Neuronal stem cell (in vitro differentiated cells): ENCODE measurements at regions not wholly inside any gene's neighbourhood (a gene's known extent, or its start where the extent isn't known, plus 50 kb on each side); places are given as distances from the start of the nearest gene placed in this dataset.

ENCODE experiments used
- DNase-seq: peaks from one replicate; pipeline ENCODE4 v3.0.0-alpha.2; 2013; ENCODE audit warnings: low spot score
- H2AFZ ChIP-seq: one replicate; pipeline ENCODE4 v1.6.1; 2013; ENCODE audit warnings: mild to moderate bottlenecking, low read length, inconsistent platforms
- H2AK5ac ChIP-seq: 2 replicates; pipeline ENCODE4 v1.6.1; 2013; ENCODE audit warnings: low read depth, mild to moderate bottlenecking, inconsistent platforms, low read length, moderate library complexity, mixed read lengths
- H2BK120ac ChIP-seq: 2 replicates; pipeline ENCODE4 v1.6.1; 2013; ENCODE audit warnings: low read depth, mild to moderate bottlenecking, inconsistent platforms, low read length, moderate library complexity, mixed read lengths
- H2BK12ac ChIP-seq: one replicate; pipeline ENCODE4 v1.6.1; 2013; ENCODE audit warnings: low read length, inconsistent platforms
- H2BK15ac ChIP-seq: 2 replicates; pipeline ENCODE4 v1.6.1; 2013; ENCODE audit warnings: mild to moderate bottlenecking, low read length, inconsistent platforms, mixed read lengths
- H2BK5ac ChIP-seq: one replicate; pipeline ENCODE4 v1.6.1; 2013; ENCODE audit warnings: inconsistent platforms, mild to moderate bottlenecking, low read length, moderate library complexity
- H3K14ac ChIP-seq: one replicate; pipeline ENCODE4 v1.6.1; 2013; ENCODE audit warnings: low read length, inconsistent platforms
- H3K18ac ChIP-seq: 2 replicates; pipeline ENCODE4 v1.6.1; 2013; ENCODE audit warnings: low read length, inconsistent platforms
- H3K23ac ChIP-seq: 2 replicates; pipeline ENCODE4 v1.6.1; 2013; ENCODE audit warnings: low read depth, mild to moderate bottlenecking, mixed read lengths, low read length, inconsistent platforms; ENCODE audit not compliant: poor library complexity
- H3K27ac ChIP-seq: replicated peaks from 3 replicates; pipeline ENCODE4 v1.5.1; 2013; ENCODE audit warnings: low read length, inconsistent platforms
- H3K27me3 ChIP-seq, 3 experiments: 2 replicates each; pipeline ENCODE4 v1.6.1; 2013; ENCODE audit warnings: low read length in 3 of 3, mild to moderate bottlenecking in 2 of 3, inconsistent platforms in 1 of 3, low read depth in 1 of 3, mixed read lengths in 1 of 3, moderate library complexity in 1 of 3; ENCODE audit not compliant: control insufficient read depth in 3 of 3, insufficient read depth in 3 of 3
- H3K36me3 ChIP-seq, 2 donors: replicated peaks in 1 of 2; 2 replicates each; pipeline ENCODE4 v1.6.1; 2013; ENCODE audit warnings: low read length in 2 of 2; ENCODE audit not compliant: control insufficient read depth in 2 of 2, insufficient read depth in 2 of 2
- H3K4ac ChIP-seq: 2 replicates; pipeline ENCODE4 v1.6.1; 2013; ENCODE audit warnings: inconsistent platforms, mild to moderate bottlenecking, low read length, moderate library complexity
- H3K4me1 ChIP-seq, 2 donors: 1 replicate in 1 of 2; 2 replicates in 1 of 2; pipeline ENCODE4 v1.6.1; 2013; ENCODE audit warnings: low read length in 2 of 2, low read depth in 1 of 2; ENCODE audit not compliant: control insufficient read depth in 2 of 2, insufficient read depth in 1 of 2
- H3K4me2 ChIP-seq: one replicate; pipeline ENCODE4 v1.6.1; 2013; ENCODE audit warnings: mild to moderate bottlenecking, low read length, inconsistent platforms; ENCODE audit not compliant: insufficient read depth, poor library complexity, severe bottlenecking
- H3K4me3 ChIP-seq, 2 donors: 2 replicates each; pipeline ENCODE4 v1.5.1; 2013; ENCODE audit warnings: low read length in 2 of 2, mild to moderate bottlenecking in 2 of 2, inconsistent platforms in 1 of 2, moderate library complexity in 1 of 2
- H3K79me1 ChIP-seq: one replicate; pipeline ENCODE4 v1.6.1; 2013; ENCODE audit warnings: low read depth, mild to moderate bottlenecking, inconsistent platforms, low read length, moderate library complexity
- H3K9ac ChIP-seq: one replicate; pipeline ENCODE4 v1.6.1; 2013; ENCODE audit warnings: mild to moderate bottlenecking, low read depth, low read length, inconsistent platforms; ENCODE audit not compliant: poor library complexity
- H3K9me3 ChIP-seq, 2 donors: replicated peaks in 1 of 2; 2 replicates each; pipeline versions ENCODE3 to v1.6.1; 2013; ENCODE audit warnings: low read length in 2 of 2, mild to moderate bottlenecking in 2 of 2, inconsistent platforms in 1 of 2, low read depth in 1 of 2, mixed read lengths in 1 of 2, moderate library complexity in 1 of 2; ENCODE audit not compliant: control insufficient read depth in 2 of 2, insufficient read depth in 1 of 2
- H4K8ac ChIP-seq: one replicate; pipeline ENCODE4 v1.6.1; 2013; ENCODE audit warnings: low read depth, mild to moderate bottlenecking, inconsistent platforms, low read length, moderate library complexity
- H4K91ac ChIP-seq: one replicate; pipeline ENCODE4 v1.6.1; 2013; ENCODE audit warnings: low read length, low read depth, mild to moderate bottlenecking, inconsistent platforms; ENCODE audit not compliant: poor library complexity
- WGBS, 2 donors: extraction: QIAGEN DNeasy Blood & Tissue Kit; methylation state at CpG; one replicate each; pipeline ENCODE4 v1.1.7; 2013; ENCODE audit warnings: missing lambda C conversion rate in 2 of 2, mixed read lengths in 1 of 2; ENCODE audit not compliant: insufficient read length in 2 of 2, insufficient replicate concordance in 1 of 2; ENCODE audit errors: extremely low coverage in 2 of 2; 5-methylcytosine and 5-hydroxymethylcytosine counted together

DNA sequence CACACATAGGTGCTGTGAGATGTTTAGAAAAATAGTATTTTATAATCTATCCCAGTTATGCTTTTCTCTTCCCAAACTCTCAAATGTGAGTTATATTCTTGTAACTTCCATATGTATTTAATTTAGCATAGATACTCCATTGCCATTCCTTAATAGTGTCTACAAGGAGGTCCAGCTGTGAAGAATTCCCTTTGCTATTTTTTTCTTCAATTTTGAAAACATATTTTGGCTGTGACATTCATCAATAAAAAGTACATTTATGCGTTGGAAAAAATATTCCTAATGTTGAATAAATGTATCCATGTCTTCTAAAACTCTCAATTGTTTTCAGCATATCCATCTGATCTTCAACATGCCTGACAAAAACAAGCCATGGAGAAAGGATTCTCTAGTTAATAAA lies 1402.0 kb upstream of the SEL1L start:
- no peak overlapping the region for H2BK5ac ChIP-seq
- H4K91ac ChIP-seq = no peak overlapping the region
- no peak overlapping the region for H3K23ac ChIP-seq
- H4K8ac ChIP-seq = no peak overlapping the region
- H3K4ac ChIP-seq = no peak overlapping the region
- no peaks in the 10 kb centered on the region for H3K27me3 ChIP-seq
- no peak overlapping the region for H2BK120ac ChIP-seq
- H3K36me3 ChIP-seq = no peaks in the 10 kb centered on the region
- H3K79me1 ChIP-seq = no peaks in the 10 kb centered on the region
- no peak overlapping the region for H3K27ac ChIP-seq
- H2AFZ ChIP-seq = no peak overlapping the region
- H3K4me1 ChIP-seq = no peaks in the 10 kb centered on the region
- H3K4me3 ChIP-seq = no peak overlapping the region
- H2AK5ac ChIP-seq = no peak overlapping the region
- H3K18ac ChIP-seq = no peak overlapping the region
- no peak overlapping the region for H3K4me2 ChIP-seq
- H2BK12ac ChIP-seq = no peak overlapping the region
- H3K14ac ChIP-seq = no peak overlapping the region
- no peaks in the 10 kb centered on the region for H3K9me3 ChIP-seq
- H3K9ac ChIP-seq = no peak overlapping the region
- WGBS, 2 donors = no CpG with 5 or more reads among the region's 1 CpG
- H2BK15ac ChIP-seq = no peak overlapping the region
- DNase-seq = no peak

DNA sequence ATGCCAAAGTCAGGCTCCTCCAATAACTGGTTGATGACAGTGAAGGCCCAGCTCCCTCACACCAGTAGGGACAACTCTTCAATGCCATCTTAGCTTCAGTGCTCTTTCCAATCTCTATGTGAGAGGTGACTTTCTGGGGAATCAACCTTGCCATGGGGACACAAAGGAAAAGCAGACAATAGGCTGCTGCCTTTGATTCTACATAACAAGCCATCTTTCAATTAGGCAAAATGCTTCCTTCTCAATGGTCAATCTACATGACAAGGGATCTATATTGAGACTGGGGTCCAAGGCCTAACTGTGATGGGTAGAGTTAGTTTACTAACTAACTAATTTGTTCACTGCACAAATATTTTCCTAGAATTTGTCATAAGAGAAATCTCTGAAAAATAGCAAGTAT lies 1417.5 kb upstream of the SEL1L start:
- Histone ChIP-seq H3K23ac (no peak overlapping the region), H3K14ac (no peak overlapping the region), H3K4me1 (no peaks in the 10 kb centered on the region), H3K4me2 (no peak overlapping the region), H3K36me3 (no peaks in the 10 kb centered on the region), H2BK120ac (no peak overlapping the region), H4K8ac (no peak overlapping the region), H3K27ac (no peak overlapping the region), H3K79me1 (no peaks in the 10 kb centered on the region), H3K18ac (no peak overlapping the region), H2AFZ (no peak overlapping the region), H3K9ac (no peak overlapping the region), H3K4me3 (no peak overlapping the region), H2BK5ac (no peak overlapping the region), H3K9me3 (no peaks in the 10 kb centered on the region), H2BK15ac (no peak overlapping the region), H3K27me3 (no peaks in the 10 kb centered on the region), H2BK12ac (no peak overlapping the region), H3K4ac (no peak overlapping the region), H2AK5ac (no peak overlapping the region), H4K91ac (no peak overlapping the region)
- DNase-seq = no peak

DNA sequence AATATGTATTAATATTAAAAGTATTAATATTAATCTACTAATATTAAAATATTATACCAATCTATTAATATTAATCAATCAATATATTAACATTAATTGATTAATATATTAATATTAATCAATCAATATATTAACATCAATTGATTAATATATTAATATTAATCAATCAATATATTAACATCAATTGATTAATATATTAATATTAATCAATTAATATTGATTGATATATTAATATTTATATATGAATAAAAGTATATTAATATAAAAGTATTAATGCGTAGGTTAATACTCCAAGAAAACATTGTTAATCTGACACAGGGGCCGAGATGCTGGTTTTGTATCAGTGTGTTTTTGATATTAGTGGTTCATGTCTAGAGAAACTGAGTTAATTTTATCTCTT lies 1430.1 kb upstream of the SEL1L start:
- H3K27ac ChIP-seq = no peak overlapping the region
- DNase-seq = no peak
- no peak overlapping the region for H3K4ac ChIP-seq
- no peak overlapping the region for H3K23ac ChIP-seq
- H2BK5ac ChIP-seq = no peak overlapping the region
- H2AK5ac ChIP-seq = no peak overlapping the region
- H3K4me2 ChIP-seq = no peak overlapping the region
- no peak overlapping the region for H3K18ac ChIP-seq
- H3K9ac ChIP-seq = no peak overlapping the region
- no peak overlapping the region for H4K8ac ChIP-seq
- no peaks in the 10 kb centered on the region for H3K36me3 ChIP-seq
- no peak overlapping the region for H2BK15ac ChIP-seq
- H3K9me3 ChIP-seq = no peaks in the 10 kb centered on the region
- H2AFZ ChIP-seq = no peak overlapping the region
- H2BK120ac ChIP-seq = no peak overlapping the region
- H3K27me3 ChIP-seq = no peaks in the 10 kb centered on the region
- WGBS, 2 donors = no CpG with 5 or more reads among the region's 2 CpGs
- no peak overlapping the region for H3K4me3 ChIP-seq
- no peaks in the 10 kb centered on the region for H3K79me1 ChIP-seq
- H4K91ac ChIP-seq = no peak overlapping the region
- H3K4me1 ChIP-seq = no peaks in the 10 kb centered on the region
- H3K14ac ChIP-seq = no peak overlapping the region
- H2BK12ac ChIP-seq = no peak overlapping the region

DNA sequence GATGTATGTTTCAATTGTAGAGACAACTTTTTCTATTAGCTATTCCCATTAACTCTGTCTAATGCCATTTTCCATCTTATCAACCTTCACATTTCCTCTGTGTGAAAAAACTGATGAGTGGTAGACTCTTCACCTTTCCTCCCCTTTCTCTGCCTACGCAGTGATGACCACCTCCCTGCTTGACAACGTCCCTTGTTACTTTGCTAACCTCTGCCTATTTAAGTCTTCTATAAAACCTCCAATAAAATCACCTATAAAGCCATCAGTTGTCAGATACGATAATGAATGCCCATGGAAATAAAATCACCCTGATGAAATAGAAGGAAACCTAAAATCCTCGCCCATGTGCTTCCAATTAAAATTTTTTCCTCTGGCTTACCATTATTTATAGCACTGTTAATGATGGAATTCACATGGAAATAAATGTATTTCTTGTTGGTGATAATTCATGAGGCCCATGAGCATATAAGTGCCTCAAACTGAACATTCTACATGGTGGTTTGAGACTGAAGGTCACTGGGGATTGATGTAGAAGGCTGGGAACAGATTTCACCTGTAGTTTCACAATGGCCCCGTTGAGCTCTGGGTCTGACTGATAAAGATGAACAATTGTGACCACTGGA lies 1454.0 kb upstream of the SEL1L start:
- H2AK5ac ChIP-seq = no peak overlapping the region
- H2AFZ ChIP-seq = no peak overlapping the region
- H2BK15ac ChIP-seq = no peak overlapping the region
- no peak for DNase-seq
- no peaks in the 10 kb centered on the region for H3K27me3 ChIP-seq
- no peak overlapping the region for H3K4ac ChIP-seq
- no peak overlapping the region for H3K14ac ChIP-seq
- no peak overlapping the region for H3K4me3 ChIP-seq
- no peak overlapping the region for H2BK120ac ChIP-seq
- no peaks in the 10 kb centered on the region for H3K9me3 ChIP-seq
- no peaks in the 10 kb centered on the region for H3K4me1 ChIP-seq
- H4K8ac ChIP-seq = no peak overlapping the region
- no peak overlapping the region for H2BK5ac ChIP-seq
- H4K91ac ChIP-seq = no peak overlapping the region
- no CpG with 5 or more reads among the region's 5 CpGs for WGBS, 2 donors
- no peak overlapping the region for H3K9ac ChIP-seq
- H3K4me2 ChIP-seq = no peak overlapping the region
- no peaks in the 10 kb centered on the region for H3K79me1 ChIP-seq
- no peak overlapping the region for H3K23ac ChIP-seq
- no peak overlapping the region for H3K18ac ChIP-seq
- H3K36me3 ChIP-seq = no peaks in the 10 kb centered on the region
- no peak overlapping the region for H3K27ac ChIP-seq
- no peak overlapping the region for H2BK12ac ChIP-seq
